Neural cell (in vitro differentiated cells): ENCODE measurements at regions not wholly inside any gene's neighbourhood (a gene's known extent, or its start where the extent isn't known, plus 50 kb on each side); places are given as distances from the start of the nearest gene placed in this dataset.

Experiments
- H2AFZ ChIP-seq: fragments of 200-600, 300-800 bp; sonication (generic), shearing (Covaris generic); 2 replicates; pipeline ENCODE4 v1.6.0; 2014; ENCODE audit warnings: low read depth, mild to moderate bottlenecking, antibody characterized with exemption, low read length, moderate library complexity
- H3F3A ChIP-seq: fragments of 200-600 bp; shearing (Covaris generic); 2 replicates; pipeline ENCODE4 v1.6.1; 2016; ENCODE audit warnings: mild to moderate bottlenecking, moderate library complexity, mixed read lengths, antibody characterized with exemption, low read length; ENCODE audit not compliant: insufficient read depth, poor library complexity, severe bottlenecking
- H3K27ac ChIP-seq: fragments of 200-600, 300-800 bp; sonication (generic), shearing (Covaris generic); 2 replicates; pipeline ENCODE4 v1.5.1; 2014; ENCODE audit warnings: mild to moderate bottlenecking, low read length, moderate library complexity
- H3K27me3 ChIP-seq: fragments of 300-800, 200-600 bp; sonication (generic), shearing (Covaris generic); 2 replicates; pipeline ENCODE4 v1.6.0; 2014; ENCODE audit warnings: mild to moderate bottlenecking, low read depth, low read length, moderate library complexity; ENCODE audit not compliant: insufficient read depth
- H3K36me3 ChIP-seq: fragments of 300-800, 200-600 bp; sonication (generic), shearing (Covaris generic); 2 replicates; pipeline ENCODE4 v1.5.1; 2014; ENCODE audit warnings: mild to moderate bottlenecking, antibody characterized with exemption, low read length, moderate library complexity; ENCODE audit not compliant: insufficient read depth
- H3K4me2 ChIP-seq: fragments of 300-800, 200-600 bp; sonication (generic), shearing (Covaris generic); 2 replicates; pipeline ENCODE4 v1.6.0; 2014; ENCODE audit warnings: mild to moderate bottlenecking, low read length
- H3K4me3 ChIP-seq: fragments of 300-800, 200-600 bp; sonication (generic), shearing (Covaris generic); 2 replicates; pipeline ENCODE4 v1.5.1; 2014; ENCODE audit warnings: mild to moderate bottlenecking, low read length, moderate library complexity
- H3K79me2 ChIP-seq: fragments of 200-600 bp; shearing (Covaris generic); replicated peaks from 2 replicates; pipeline ENCODE4 v1.6.0; 2014; ENCODE audit warnings: mild to moderate bottlenecking, low read length, moderate library complexity; ENCODE audit not compliant: insufficient read depth
- H3K9ac ChIP-seq: fragments of 300-800, 200-600 bp; sonication (generic), shearing (Covaris generic); 2 replicates; pipeline ENCODE4 v1.6.1; 2016; ENCODE audit warnings: mild to moderate bottlenecking, low read length, mixed read lengths
- H3K9me2 ChIP-seq: fragments of 200-600 bp; shearing (Covaris generic); 2 replicates; pipeline ENCODE4 v1.6.1; 2016; ENCODE audit warnings: mild to moderate bottlenecking, low read length, mixed read lengths; ENCODE audit not compliant: insufficient read depth
- H3K9me3 ChIP-seq: fragments of 200-600, 300-800 bp; sonication (generic), shearing (Covaris generic); 2 replicates; pipeline ENCODE4 v1.6.1; 2016; ENCODE audit warnings: mild to moderate bottlenecking, mixed run types, low read length, moderate library complexity, mixed read lengths
- H4K20me1 ChIP-seq: fragments of 200-600 bp; shearing (Covaris generic); 2 replicates; pipeline ENCODE4 v1.6.1; 2016; ENCODE audit warnings: mild to moderate bottlenecking, mixed run types; ENCODE audit not compliant: insufficient read depth
- CTCF ChIP-seq: fragments of 450-650 bp; IDR thresholded peaks from 2 replicates; pipeline ENCODE4 v1.5.1; 2014; ENCODE audit warnings: antibody characterized with exemption, mild to moderate bottlenecking, moderate library complexity; ENCODE audit not compliant: poor library complexity, severe bottlenecking
- EP300 ChIP-seq: fragments of 450-650 bp; conservative IDR thresholded peaks from 2 replicates; pipeline ENCODE4 v1.6.1; 2014; ENCODE audit warnings: antibody characterized with exemption, mild to moderate bottlenecking, moderate library complexity; ENCODE audit not compliant: poor library complexity, severe bottlenecking
- EZH2 ChIP-seq: fragments of 200-600, 300-800 bp; shearing (Covaris generic), sonication (generic); IDR thresholded peaks from 2 replicates; pipeline ENCODE4 v1.6.1; 2014; ENCODE audit warnings: antibody characterized with exemption, low read length, borderline replicate concordance, mild to moderate bottlenecking; ENCODE audit not compliant: insufficient read depth, poor library complexity, severe bottlenecking
- MXI1 ChIP-seq: fragments of 450-650 bp; conservative IDR thresholded peaks from 2 replicates; pipeline ENCODE4 v1.6.1; 2014; ENCODE audit warnings: antibody characterized with exemption, mild to moderate bottlenecking; ENCODE audit not compliant: poor library complexity, severe bottlenecking
- POLR2AphosphoS5 ChIP-seq: IDR thresholded peaks from 2 replicates; pipeline ENCODE4 v1.6.1; 2012
- RAD21 ChIP-seq: fragments of 450-650 bp; conservative IDR thresholded peaks from 2 replicates; pipeline ENCODE4 v1.6.1; 2014; ENCODE audit warnings: antibody characterized with exemption, mild to moderate bottlenecking, moderate library complexity
- REST ChIP-seq: IDR thresholded peaks from 2 replicates; pipeline ENCODE4 v1.6.1; 2012; ENCODE audit warnings: borderline replicate concordance
- SMC3 ChIP-seq: fragments of 450-650 bp; conservative IDR thresholded peaks from 2 replicates; pipeline ENCODE4 v1.6.1; 2014; ENCODE audit warnings: antibody characterized with exemption, mild to moderate bottlenecking, moderate library complexity; ENCODE audit not compliant: poor library complexity
- TAF1 ChIP-seq: IDR thresholded peaks from 2 replicates; pipeline ENCODE4 v1.6.1; 2012; ENCODE audit warnings: low read depth

GRCh38 chr6:54525731-54526130, 217.5 kb downstream of the TINAG start:
- Histone ChIP-seq H3K9me3 (peaks cover 5% of the 10 kb centered on the region), H3K4me2 (no peak overlapping the region), H3F3A (no peaks in the 10 kb centered on the region), H3K27me3 (no peaks in the 10 kb centered on the region), H3K9ac (no peak overlapping the region), H3K36me3 (no peaks in the 10 kb centered on the region), H3K79me2 (no peaks in the 10 kb centered on the region), H3K27ac (no peak overlapping the region), H3K9me2 (no peaks in the 10 kb centered on the region), H3K4me3 (no peak overlapping the region), H2AFZ (no peak overlapping the region), H4K20me1 (no peaks in the 10 kb centered on the region)
- no peak for TF ChIP-seq MXI1
- no peak for TF ChIP-seq SMC3
- no peak for TF ChIP-seq RAD21
- TF ChIP-seq EP300, result no peak
- TF ChIP-seq CTCF, result no peak
- no peak for TF ChIP-seq TAF1
- TF ChIP-seq REST, result no peak
- no peak for TF ChIP-seq POLR2AphosphoS5
- no peak for TF ChIP-seq EZH2

- no peaks in the 10 kb centered on the region for H3K79me2 ChIP-seq
- no peak overlapping the region for H2AFZ ChIP-seq
- H3K9me2 ChIP-seq, result no peaks in the 10 kb centered on the region
- no peak overlapping the region for H3K9ac ChIP-seq
- H3F3A ChIP-seq, result no peaks in the 10 kb centered on the region
- H3K4me3 ChIP-seq, result no peak overlapping the region
- no peaks in the 10 kb centered on the region for H4K20me1 ChIP-seq
- no peak overlapping the region for H3K27ac ChIP-seq
- H3K27me3 ChIP-seq, result no peaks in the 10 kb centered on the region
- TF ChIP-seq CTCF (no peak), RAD21 (no peak)
- no peaks in the 10 kb centered on the region for H3K9me3 ChIP-seq
- H3K4me2 ChIP-seq, result no peak overlapping the region
- no peaks in the 10 kb centered on the region for H3K36me3 ChIP-seq
These were observed 225.3 kb downstream of the TINAG start for GRCh38 chr6:54533567-54533966.
